Fibroblast of lung (primary cell): ENCODE measurements at regions not wholly inside any gene's neighbourhood (a gene's known extent, or its start where the extent isn't known, plus 50 kb on each side); places are given as distances from the start of the nearest gene placed in this dataset.
"Not testable (repeated sequence)": the region's sequence is repeated elsewhere in the genome, so short reads cannot be mapped to it uniquely, and the experiment has no call there.

Source experiments
- DNase-seq, 2 donors: peaks; one replicate each; pipeline versions ENCODE4 v3.0.0 to v3.0.0-alpha.2; 2010; ENCODE audit warnings: low read depth in 2 of 2
- H2AFZ ChIP-seq: 2 replicates; pipeline ENCODE4 v1.5.1; 2012; ENCODE audit warnings: low read length, control low read depth, inconsistent platforms
- H3K27ac ChIP-seq: 2 replicates; pipeline ENCODE4 v1.5.1; 2011; ENCODE audit warnings: low read length, control low read depth; ENCODE audit not compliant: insufficient read depth
- H3K27me3 ChIP-seq: 2 replicates; pipeline ENCODE4 v1.5.1; 2011; ENCODE audit warnings: mild to moderate bottlenecking, low read length; ENCODE audit not compliant: control insufficient read depth, insufficient read depth
- H3K36me3 ChIP-seq: 2 replicates; pipeline ENCODE4 v1.5.1; 2011; ENCODE audit warnings: low read length; ENCODE audit not compliant: control insufficient read depth, insufficient read depth
- H3K4me1 ChIP-seq: 2 replicates; pipeline ENCODE4 v1.5.1; 2011; ENCODE audit warnings: low read length; ENCODE audit not compliant: control insufficient read depth, insufficient read depth; ENCODE audit errors: extremely low read depth
- H3K4me2 ChIP-seq: 2 replicates; pipeline ENCODE4 v1.5.1; 2011; ENCODE audit warnings: low read length, control low read depth; ENCODE audit not compliant: insufficient read depth; ENCODE audit errors: extremely low read depth
- H3K4me3 ChIP-seq, 4 experiments: fragments of 200-600 bp in 1 of 4; sonication (generic) in 1 of 4; replicated peaks in 1 of 4; 2 replicates each; pipeline ENCODE4 v1.5.1; 2011 to 2016; ENCODE audit warnings: low read length in 4 of 4, low read depth in 3 of 4, mild to moderate bottlenecking in 3 of 4, control low read depth in 2 of 4, inconsistent platforms in 1 of 4, mixed read lengths in 1 of 4; ENCODE audit not compliant: insufficient read depth in 1 of 4; ENCODE audit errors: control extremely low read depth in 1 of 4
- H3K79me2 ChIP-seq: 2 replicates; pipeline ENCODE4 v1.5.1; 2012; ENCODE audit warnings: mild to moderate bottlenecking, low read length, inconsistent platforms; ENCODE audit not compliant: control insufficient read depth, insufficient read depth
- H3K9ac ChIP-seq: 2 replicates; pipeline ENCODE4 v1.5.1; 2011; ENCODE audit warnings: mild to moderate bottlenecking, low read length, control low read depth; ENCODE audit not compliant: insufficient read depth
- H3K9me3 ChIP-seq: 2 replicates; pipeline ENCODE4 v1.5.1; 2012; ENCODE audit warnings: low read depth, low read length; ENCODE audit not compliant: control insufficient read depth, insufficient read depth
- H4K20me1 ChIP-seq: 2 replicates; pipeline ENCODE4 v1.5.1; 2011; ENCODE audit warnings: low read length; ENCODE audit not compliant: control insufficient read depth, insufficient read depth; ENCODE audit errors: extremely low read depth
- EZH2 ChIP-seq: IDR thresholded peaks from 2 replicates; pipeline ENCODE4 v1.5.1; 2012; ENCODE audit warnings: low read length, control low read depth, mild to moderate bottlenecking; ENCODE audit errors: missing control alignments
- TF ChIP-seq, protein P1 (sequence below), 2 donors: IDR thresholded peaks in 1 of 2; conservative IDR thresholded peaks in 1 of 2; 1 replicate in 1 of 2; 2 replicates in 1 of 2; pipeline ENCODE4 v1.5.1; 2011 to 2012; ENCODE audit warnings: low read length in 2 of 2, control low read depth in 1 of 2, inconsistent platforms in 1 of 2, low read depth in 1 of 2, mild to moderate bottlenecking in 1 of 2

DNA sequence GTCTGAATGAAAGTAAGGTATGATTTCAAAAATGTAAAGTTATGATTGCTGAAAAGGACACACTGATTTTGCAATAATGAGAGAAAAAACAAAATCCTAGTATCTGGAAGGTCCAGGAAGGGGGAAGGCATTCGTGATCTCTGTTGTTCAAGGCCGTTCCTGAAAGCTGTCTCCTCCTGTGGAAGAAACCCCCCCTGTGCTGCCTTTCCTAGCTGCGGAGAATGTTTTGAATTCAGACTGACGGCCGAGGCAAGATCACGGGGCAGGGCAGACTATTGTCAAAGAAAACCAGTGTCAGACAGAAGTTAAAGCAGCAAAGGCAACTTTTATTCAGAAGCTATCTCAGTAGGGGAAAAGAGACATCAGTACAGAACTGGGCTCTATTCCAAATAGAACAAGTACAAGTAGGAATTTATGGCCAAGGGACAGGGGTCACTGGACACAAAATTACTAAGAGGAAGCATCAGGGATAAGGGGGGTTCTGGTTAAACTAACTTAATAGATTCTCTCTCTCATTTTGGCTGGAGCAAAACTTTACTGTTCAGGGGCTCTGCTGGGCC is 61.9 kb upstream of the IGFBPL1 start:
- Histone ChIP-seq H3K4me2 (no peak overlapping the region), H2AFZ (no peak overlapping the region), H3K4me1 (no peaks in the 10 kb centered on the region), H4K20me1 (no peaks in the 10 kb centered on the region), H3K27me3 (no peaks in the 10 kb centered on the region), H3K79me2 (no peaks in the 10 kb centered on the region), H3K9ac (no peak overlapping the region), H3K36me3 (no peaks in the 10 kb centered on the region), H3K4me3 (no peak overlapping the region), H3K9me3 (no peaks in the 10 kb centered on the region), H3K27ac (no peak overlapping the region)
- TF ChIP-seq, protein P1, sequence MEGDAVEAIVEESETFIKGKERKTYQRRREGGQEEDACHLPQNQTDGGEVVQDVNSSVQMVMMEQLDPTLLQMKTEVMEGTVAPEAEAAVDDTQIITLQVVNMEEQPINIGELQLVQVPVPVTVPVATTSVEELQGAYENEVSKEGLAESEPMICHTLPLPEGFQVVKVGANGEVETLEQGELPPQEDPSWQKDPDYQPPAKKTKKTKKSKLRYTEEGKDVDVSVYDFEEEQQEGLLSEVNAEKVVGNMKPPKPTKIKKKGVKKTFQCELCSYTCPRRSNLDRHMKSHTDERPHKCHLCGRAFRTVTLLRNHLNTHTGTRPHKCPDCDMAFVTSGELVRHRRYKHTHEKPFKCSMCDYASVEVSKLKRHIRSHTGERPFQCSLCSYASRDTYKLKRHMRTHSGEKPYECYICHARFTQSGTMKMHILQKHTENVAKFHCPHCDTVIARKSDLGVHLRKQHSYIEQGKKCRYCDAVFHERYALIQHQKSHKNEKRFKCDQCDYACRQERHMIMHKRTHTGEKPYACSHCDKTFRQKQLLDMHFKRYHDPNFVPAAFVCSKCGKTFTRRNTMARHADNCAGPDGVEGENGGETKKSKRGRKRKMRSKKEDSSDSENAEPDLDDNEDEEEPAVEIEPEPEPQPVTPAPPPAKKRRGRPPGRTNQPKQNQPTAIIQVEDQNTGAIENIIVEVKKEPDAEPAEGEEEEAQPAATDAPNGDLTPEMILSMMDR (conservative IDR thresholded peaks at IDR 0.05 in 1 of 2, IDR thresholded peaks at IDR 0.05 in 1 of 2; ENCODE audit: low read depth in 1 of 2, low read length in 2 of 2), result no peak
- TF ChIP-seq EZH2, result no peak
- no peak for DNase-seq

DNA sequence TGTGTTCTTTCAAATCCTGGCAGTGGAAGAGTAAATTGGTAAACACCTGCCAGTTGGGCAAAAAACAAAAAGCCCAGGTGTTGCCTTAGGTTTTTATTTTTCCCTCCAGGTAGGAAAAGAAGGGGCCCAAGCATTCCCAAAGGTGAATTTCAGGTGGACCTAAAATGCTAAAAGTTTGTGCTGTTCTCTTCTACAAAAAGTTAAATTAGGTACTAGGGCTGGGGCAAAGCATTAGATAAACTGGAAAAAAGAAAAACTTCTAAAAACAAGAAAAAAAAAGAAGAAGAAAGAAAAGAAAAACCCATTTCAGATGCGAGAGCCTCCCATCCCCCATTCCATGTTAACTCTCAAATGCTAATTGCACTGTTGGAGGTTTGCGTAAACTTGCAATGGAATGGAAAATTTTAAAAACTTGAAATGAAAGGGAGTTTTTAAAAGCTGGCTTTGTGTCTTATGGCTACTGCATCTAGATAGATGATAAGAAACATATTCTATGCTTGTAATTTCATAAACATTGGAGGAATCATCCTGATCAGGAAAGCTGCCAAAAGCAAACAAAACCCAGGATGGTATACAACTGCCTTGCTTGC is 59.9 kb upstream of the IGFBPL1 start:
- H2AFZ ChIP-seq, H3K4me2 ChIP-seq, H3K79me2 ChIP-seq, H3K4me3 ChIP-seq, H3K9me3 ChIP-seq, H3K36me3 ChIP-seq, H3K4me1 ChIP-seq, H3K9ac ChIP-seq, DNase-seq, H3K27me3 ChIP-seq, H4K20me1 ChIP-seq, H3K27ac ChIP-seq: not testable (repeated sequence)

DNA sequence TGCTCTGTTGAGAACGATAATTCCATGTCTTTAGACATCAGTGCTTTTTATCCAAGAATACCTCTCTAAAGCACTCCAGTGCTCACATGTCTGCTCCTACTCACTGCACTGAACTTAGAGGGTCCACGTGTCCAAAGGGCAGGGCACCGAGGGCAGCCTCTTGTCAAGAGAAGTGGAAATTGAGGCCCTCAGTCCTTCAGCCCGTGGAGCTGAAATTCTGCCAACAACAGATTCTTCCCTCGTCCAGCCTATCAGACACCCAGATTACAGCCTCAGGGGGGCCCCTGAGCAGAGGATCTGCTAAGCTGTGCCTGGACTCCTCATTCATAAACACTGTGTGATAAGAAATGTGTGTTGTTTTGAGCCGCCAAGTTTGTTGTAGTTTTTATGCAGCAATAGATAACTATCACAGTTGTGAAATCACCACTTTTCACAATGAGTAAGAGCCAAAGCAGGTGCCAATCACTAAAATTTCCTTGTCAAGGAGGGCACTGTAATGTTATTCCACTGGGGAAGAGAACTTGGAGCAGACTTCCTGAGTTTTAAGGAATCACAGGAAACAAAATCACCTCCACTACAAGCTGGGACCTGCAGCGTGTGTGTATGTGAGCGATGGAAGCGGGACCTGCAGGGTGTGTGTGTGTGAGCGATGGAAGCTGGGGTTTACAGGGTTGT is 58.8 kb upstream of the IGFBPL1 start:
- Histone ChIP-seq H3K4me1 (no peaks in the 10 kb centered on the region), H4K20me1 (no peaks in the 10 kb centered on the region), H2AFZ (no peak overlapping the region), H3K27me3 (no peaks in the 10 kb centered on the region), H3K27ac (no peak overlapping the region), H3K9ac (no peak overlapping the region), H3K4me3 (no peak overlapping the region), H3K9me3 (no peaks in the 10 kb centered on the region), H3K79me2 (no peaks in the 10 kb centered on the region), H3K4me2 (no peak overlapping the region), H3K36me3 (no peaks in the 10 kb centered on the region)
- TF ChIP-seq, protein P1 (conservative IDR thresholded peaks at IDR 0.05 in 1 of 2, IDR thresholded peaks at IDR 0.05 in 1 of 2; ENCODE audit: low read depth in 1 of 2, low read length in 2 of 2), result no peak
- no peak for TF ChIP-seq EZH2
- no peak for DNase-seq
